A549 (cell line): ENCODE measurements at regions not wholly inside any gene's neighbourhood (a gene's known extent, or its start where the extent isn't known, plus 50 kb on each side); places are given as distances from the start of the nearest gene placed in this dataset.

Experiments used
- ATAC-seq, 2 experiments: fragments of 200-7000 bp in 1 of 2; fragments of >200 bp in 1 of 2; cut with Nextera tagmentation in 1 of 2; cut with Tn5 transposase in 1 of 2; 3 replicates each; pipeline versions ENCODE4 v1.8.0 to v1.9.1; 2018 to 2020; ENCODE audit warnings: mild to moderate bottlenecking in 1 of 2, moderate library complexity in 1 of 2
- CTCF ChIA-PET: fragments of 300-600 bp; sonication (Branson Sonifier 250); formaldehyde crosslinking; extraction: SDS; loops from one replicate; lab custom pipeline; 2021; ENCODE audit warnings: antibody characterized with exemption, inconsistent platforms; lab: Yijun Ruan, JAX
- POLR2A ChIA-PET: fragments of 350-600 bp; formaldehyde crosslinking; extraction: SDS; loops from one replicate; lab custom pipeline; 2021; ENCODE audit warnings: antibody characterized with exemption, inconsistent platforms; lab: Yijun Ruan, JAX
- DNase-seq, 2 experiments: peaks; one replicate each; pipeline versions ENCODE4 v3.0.0 to v3.0.0-alpha.2; 2011 to 2016; ENCODE audit warnings: low read depth in 1 of 2, low spot score in 1 of 2
- FAIRE-seq: peaks from 2 replicates; lab custom pipeline; 2011; peaks lifted over from hg19 to GRCh38; lab: Jason Lieb, UNC
- H3K27ac ChIP-seq, 2 experiments: fragments of >200 bp; sonication (Bioruptor Twin); formaldehyde crosslinking; 3 replicates each; pipeline ENCODE4 v1.5.1; 2016 to 2017
- H3K4me1 ChIP-seq: fragments of >200 bp; sonication (Bioruptor Twin); formaldehyde crosslinking; 3 replicates; pipeline ENCODE4 v1.6.1; 2016
- H3K4me2 ChIP-seq: fragments of >200 bp; sonication (Bioruptor Twin); formaldehyde crosslinking; 3 replicates; pipeline ENCODE4 v1.6.1; 2016
- H3K4me3 ChIP-seq: fragments of >200 bp; sonication (Bioruptor Twin); formaldehyde crosslinking; 3 replicates; pipeline ENCODE4 v1.5.1; 2016
- H3K9me3 ChIP-seq: fragments of >200 bp; sonication (Bioruptor Twin); formaldehyde crosslinking; 3 replicates; pipeline ENCODE4 v1.6.1; 2016
- ATOH8 ChIP-seq: fragments of 250-450 bp; sonication (Bioruptor Pico); IDR thresholded peaks from 2 replicates; pipeline ENCODE4 v1.5.0; 2020; ENCODE audit warnings: low read depth, mild to moderate bottlenecking, moderate library complexity
- CBX8 ChIP-seq: fragments of 200-600 bp; sonication (generic); IDR thresholded peaks from 2 replicates; pipeline ENCODE4 v1.6.1; 2016
- CHD2 ChIP-seq: fragments of 150-350 bp; IDR thresholded peaks from 2 replicates; pipeline ENCODE4 v1.6.1; 2014; ENCODE audit warnings: low read length; ENCODE audit not compliant: partially characterized antibody
- EHF ChIP-seq: fragments of 250-450 bp; sonication (Bioruptor Pico); IDR thresholded peaks from 2 replicates; pipeline ENCODE4 v1.5.0; 2020; ENCODE audit warnings: mild to moderate bottlenecking
- FOSB ChIP-seq: fragments of 250-450 bp; sonication (Bioruptor Pico); IDR thresholded peaks from 2 replicates; pipeline ENCODE4 v1.5.0; 2020; ENCODE audit warnings: mild to moderate bottlenecking, moderate library complexity
- FOSL2 ChIP-seq, 2 experiments: fragments of 450-650 bp in 1 of 2; fragments of >200 bp in 1 of 2; sonication (Bioruptor Twin) in 1 of 2; formaldehyde crosslinking; IDR thresholded peaks; 2 replicates each; pipeline versions ENCODE4 v1.5.0 to v1.6.1; 2016 to 2020; ENCODE audit warnings: mild to moderate bottlenecking in 1 of 2, moderate library complexity in 1 of 2
- HDAC2 ChIP-seq: fragments of 200-600 bp; sonication (generic); IDR thresholded peaks from 2 replicates; pipeline ENCODE4 v1.6.1; 2016
- HMGXB4 ChIP-seq: fragments of 250-450 bp; sonication (Bioruptor Pico); IDR thresholded peaks from 2 replicates; pipeline ENCODE4 v1.5.0; 2021; ENCODE audit warnings: mild to moderate bottlenecking, moderate library complexity, borderline replicate concordance
- HOXA7 ChIP-seq: fragments of 250-450 bp; sonication (Bioruptor Pico); IDR thresholded peaks from 2 replicates; pipeline ENCODE4 v1.5.0; 2020; ENCODE audit warnings: mild to moderate bottlenecking, moderate library complexity
- KDM1A ChIP-seq: fragments of 200-600 bp; sonication (generic); IDR thresholded peaks from 2 replicates; pipeline ENCODE4 v1.6.1; 2016; ENCODE audit warnings: low read depth, mild to moderate bottlenecking
- KDM5A ChIP-seq: fragments of 200-600 bp; sonication (generic); IDR thresholded peaks from 2 replicates; pipeline ENCODE4 v1.6.1; 2016; ENCODE audit warnings: antibody characterized with exemption, mild to moderate bottlenecking
- NFE2L2 ChIP-seq: fragments of 150-350 bp; conservative IDR thresholded peaks from 2 replicates; pipeline ENCODE4 v1.6.1; 2014; ENCODE audit warnings: low read length
- PHF8 ChIP-seq: fragments of 200-600 bp; sonication (generic); IDR thresholded peaks from 2 replicates; pipeline ENCODE4 v1.6.1; 2016; ENCODE audit warnings: low read depth, mild to moderate bottlenecking, antibody characterized with exemption, moderate library complexity, borderline replicate concordance
- RAD21 ChIP-seq, 2 experiments: fragments of >200 bp in 1 of 2; sonication (Bioruptor Twin) in 1 of 2; formaldehyde crosslinking in 1 of 2; IDR thresholded peaks in 1 of 2; conservative IDR thresholded peaks in 1 of 2; 2 replicates in 1 of 2; 3 replicates in 1 of 2; pipeline ENCODE4 v1.6.1; 2012 to 2018; ENCODE audit warnings: inconsistent platforms in 1 of 2
- RCOR1 ChIP-seq: fragments of 150-350 bp; IDR thresholded peaks from 2 replicates; pipeline ENCODE4 v1.6.1; 2014; ENCODE audit warnings: antibody characterized with exemption, low read length, low read depth
- REST ChIP-seq: fragments of 200-600 bp; sonication (generic); IDR thresholded peaks from 2 replicates; pipeline ENCODE4 v1.6.1; 2016; ENCODE audit warnings: antibody characterized with exemption, mild to moderate bottlenecking, moderate library complexity
- RFX5 ChIP-seq: fragments of 450-650 bp; IDR thresholded peaks from 2 replicates; pipeline ENCODE4 v1.7.1; 2014; ENCODE audit warnings: antibody characterized with exemption, mild to moderate bottlenecking, moderate library complexity
- SMC3 ChIP-seq: fragments of >200 bp; sonication (Bioruptor Twin); formaldehyde crosslinking; IDR thresholded peaks from 3 replicates; pipeline ENCODE4 v1.6.1; 2018; ENCODE audit warnings: inconsistent platforms
- ZC3H11A ChIP-seq: fragments of 450-650 bp; IDR thresholded peaks from 2 replicates; pipeline ENCODE4 v1.6.1; 2014; ENCODE audit warnings: antibody characterized with exemption, mild to moderate bottlenecking
- WGBS: methylation state at CpG from one replicate; pipeline ENCODE4 v1.1.6; 2017; ENCODE audit errors: missing lambda C conversion rate; 5-methylcytosine and 5-hydroxymethylcytosine counted together

GRCh38 chr2:120681696-120682288 lies 53.9 kb upstream of the GLI2 start:
- TF ChIP-seq NFE2L2 (no peak), CBX8 (no peak), HOXA7 (no peak), EHF (no peak), ZC3H11A (no peak), HDAC2 (no peak)
- TF ChIP-seq, all 56 proteins: peak for 0
- ATAC-seq = no peak
- DNase-seq = no peak
- ChIA-PET POLR2A (no interaction called here), CTCF (interaction anchor here (0.9 to 22.6 kb wide), 19 partner anchors 9 to 572 kb away, joined by 3 to 858 read pairs (median 5); partner anchors contain the start of gene INHBB)
- Histone ChIP-seq H3K4me1 (no peaks in the 10 kb centered on the region), H3K4me2 (no peak overlapping the region), H3K27ac (no peak overlapping the region), H3K9me3 (no peaks in the 10 kb centered on the region), H3K4me3 (no peak overlapping the region)
- FAIRE-seq = no peak
- 72% methylated on average over 11 of the region's 11 CpGs for WGBS

GRCh38 chr2:120682654-120683053 lies 53.0 kb upstream of the GLI2 start:
- FAIRE-seq (no peak), DNase-seq (no peak), ATAC-seq (no peak)
- POLR2A ChIA-PET = no interaction called here
- Histone ChIP-seq H3K9me3 (no peaks in the 10 kb centered on the region), H3K27ac (no peak overlapping the region), H3K4me1 (no peaks in the 10 kb centered on the region), H3K4me3 (no peak overlapping the region), H3K4me2 (no peak overlapping the region)
- TF ChIP-seq ATOH8 = no peak
- TF ChIP-seq HMGXB4 (CRISPR knock-in tag) = no peak
- no peak for TF ChIP-seq KDM1A
- TF ChIP-seq SMC3 = no peak
- TF ChIP-seq HOXA7 = no peak
- TF ChIP-seq RCOR1 = no peak
- TF ChIP-seq RFX5 = no peak
- no peak for TF ChIP-seq REST
- no peak for TF ChIP-seq KDM5A
- no peak for TF ChIP-seq PHF8
- no peak for TF ChIP-seq FOSL2 (IDR thresholded peaks at IDR 0.05)
- TF ChIP-seq FOSL2 (CRISPR knock-in tag; IDR thresholded peaks at IDR 0.05) = no peak
- no peak for TF ChIP-seq RAD21 (conservative IDR thresholded peaks at IDR 0.05 in 1 of 2, IDR thresholded peaks at IDR 0.05 in 1 of 2)
- CTCF ChIA-PET = interaction anchor here (0.7 to 22.6 kb wide), 6 partner anchors 13 to 573 kb away, joined by 3 to 858 read pairs (median 32); partner anchors contain the start of gene INHBB
- WGBS = 45% methylated on average over 9 of the region's 12 CpGs

- H3K9me3 ChIP-seq = no peaks in the 10 kb centered on the region
- DNase-seq (no peak), FAIRE-seq (no peak)
- no peaks in the 10 kb centered on the region for H3K4me1 ChIP-seq
- POLR2A ChIA-PET = no interaction called here
- TF ChIP-seq FOSB (CRISPR knock-in tag) = no peak
- TF ChIP-seq CHD2 = no peak
- TF ChIP-seq KDM1A = no peak
- no peak for TF ChIP-seq RAD21 (conservative IDR thresholded peaks at IDR 0.05 in 1 of 2, IDR thresholded peaks at IDR 0.05 in 1 of 2)
- TF ChIP-seq ATOH8 = no peak
- TF ChIP-seq EHF = no peak
- TF ChIP-seq, all 56 proteins: peak for 0
- no peak overlapping the region for H3K4me2 ChIP-seq
- no peak overlapping the region for H3K4me3 ChIP-seq
- 82% methylated on average over 6 of the region's 6 CpGs for WGBS
- no peak for ATAC-seq
- CTCF ChIA-PET = interaction anchor here (0.7 to 22.6 kb wide), 6 partner anchors 12 to 573 kb away, joined by 3 to 858 read pairs (median 32); partner anchors contain the start of gene INHBB
- no peak overlapping the region for H3K27ac ChIP-seq
Measured at GRCh38 chr2:120683081-120683480, 52.6 kb upstream of the GLI2 start.
